ENCODE measurements at regions not wholly inside any gene's neighbourhood (a gene's known extent, or its start where the extent isn't known, plus 50 kb on each side); places are given as distances from the start of the nearest gene placed in this dataset.

DNA sequence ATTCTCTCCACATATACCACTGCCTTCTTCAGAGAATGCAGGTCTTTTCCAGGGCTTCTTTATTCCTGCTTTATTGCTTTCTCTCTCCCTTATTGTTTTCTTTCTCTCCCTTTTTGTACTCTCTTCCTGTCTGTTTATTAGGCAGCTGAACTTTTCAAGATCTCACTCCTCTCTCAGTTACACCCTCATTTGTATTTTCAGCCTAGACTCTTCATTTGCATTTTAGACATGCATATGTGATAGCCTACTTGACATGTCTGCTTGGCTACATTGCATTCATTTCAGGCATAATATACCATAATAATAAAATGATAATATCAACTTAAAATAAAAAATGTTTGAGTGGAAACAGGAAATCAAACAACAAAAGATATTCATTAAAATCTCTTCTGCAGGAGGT is 377.9 kb upstream of the TNC start:
- TF ChIP-seq CTCF (IDR thresholded peaks at IDR 0.05; ENCODE audit: insufficient read depth, low read length, poor library complexity, severe bottlenecking) (no peak), EZH2phosphoT487 (conservative IDR thresholded peaks at IDR 0.05; ENCODE audit: low read length) (no peak)
